ENCODE measurements at regions not wholly inside any gene's neighbourhood (a gene's known extent, or its start where the extent isn't known, plus 50 kb on each side); places are given as distances from the start of the nearest gene placed in this dataset.
A peak's percentile ranks its signal among the peaks of the same experiment; 100 is the strongest.
"Not testable (repeated sequence)": the region's sequence is repeated elsewhere in the genome, so short reads cannot be mapped to it uniquely, and the experiment has no call there.

GRCh38 chr5:124796495-124796894 lies 50.1 kb upstream of the ZNF608 start:
- DNase-seq = no peak

GRCh38 chr5:124797665-124798087 lies 51.2 kb upstream of the ZNF608 start:
- DNase-seq = no peak

- DNase-seq = no peak
These were observed 52.5 kb upstream of the ZNF608 start for GRCh38 chr5:124798890-124799289.

GRCh38 chr5:124801551-124801950 lies 55.1 kb upstream of the ZNF608 start:
- DNase-seq = no peak

GRCh38 chr5:124803617-124804323 lies 57.3 kb upstream of the ZNF608 start:
- DNase-seq = no peak

GRCh38 chr5:124806026-124806372 lies 59.6 kb upstream of the ZNF608 start:
- no peak for DNase-seq

- DNase-seq = peak; percentile 97
These were observed 60.1 kb upstream of the ZNF608 start for GRCh38 chr5:124806373-124807077.

GRCh38 chr5:124808842-124809268 lies 62.4 kb upstream of the ZNF608 start:
- DNase-seq = no peak

GRCh38 chr5:124810396-124811006 lies 64.1 kb upstream of the ZNF608 start:
- no peak for DNase-seq

- DNase-seq = no peak
These were observed 66.4 kb upstream of the ZNF608 start for GRCh38 chr5:124812771-124813358.

GRCh38 chr5:124816381-124816780 lies 69.9 kb upstream of the ZNF608 start:
- DNase-seq = no peak

GRCh38 chr5:124819201-124819600 lies 72.8 kb upstream of the ZNF608 start:
- no peak for DNase-seq

GRCh38 chr5:124822647-124823046 lies 76.2 kb upstream of the ZNF608 start:
- DNase-seq = no peak

- DNase-seq = no peak
These were observed 76.9 kb upstream of the ZNF608 start for GRCh38 chr5:124823380-124823779.

GRCh38 chr5:124824637-124825158 lies 78.3 kb upstream of the ZNF608 start:
- no peak for DNase-seq

GRCh38 chr5:124825250-124825982 lies 79.0 kb upstream of the ZNF608 start:
- no peak for DNase-seq

GRCh38 chr5:124825983-124826337 lies 79.5 kb upstream of the ZNF608 start:
- no peak for DNase-seq

- no peak for DNase-seq
These were observed 82.3 kb upstream of the ZNF608 start for GRCh38 chr5:124828731-124829234.

- no peak for DNase-seq
These were observed 85.3 kb upstream of the ZNF608 start for GRCh38 chr5:124831687-124832240.

GRCh38 chr5:124832510-124832909 lies 86.1 kb upstream of the ZNF608 start:
- no peak for DNase-seq

GRCh38 chr5:124836314-124836713 lies 89.9 kb upstream of the ZNF608 start:
- DNase-seq = not testable (repeated sequence)

- peak; percentile 50 for DNase-seq
These were observed 93.0 kb upstream of the ZNF608 start for GRCh38 chr5:124839371-124839998.
